T-helper 2 cell treated with Interferon-gamma antibody and Interleukin-4, amounts not matched to agents 5 μg/mL and 100 μg/mL, for 36 hours (primary cell): ENCODE measurements at regions not wholly inside any gene's neighbourhood (a gene's known extent, or its start where the extent isn't known, plus 50 kb on each side); places are given as distances from the start of the nearest gene placed in this dataset.
"Not testable (repeated sequence)": the region's sequence is repeated elsewhere in the genome, so short reads cannot be mapped to it uniquely, and the experiment has no call there.

Experiments
- DNase-seq: peaks from one replicate; pipeline ENCODE4 v3.0.0; 2021; ENCODE audit warnings: low spot score
- H3K27ac Mint-ChIP-seq: one replicate; pipeline ENCODE4 v1.8.0; 2021; ENCODE audit warnings: mild to moderate bottlenecking, mixed read lengths
- H3K27me3 Mint-ChIP-seq: one replicate; pipeline ENCODE4 v1.8.0; 2021; ENCODE audit warnings: low read depth, mixed read lengths
- H3K36me3 Mint-ChIP-seq: one replicate; pipeline ENCODE4 v1.8.0; 2021; ENCODE audit warnings: low read depth, mixed read lengths
- H3K4me1 Mint-ChIP-seq: one replicate; pipeline ENCODE4 v1.8.0; 2021; ENCODE audit warnings: low read depth, mixed read lengths
- H3K4me3 Mint-ChIP-seq: one replicate; pipeline ENCODE4 v1.8.0; 2022; ENCODE audit warnings: mild to moderate bottlenecking, moderate library complexity, mixed read lengths
- H3K9me3 Mint-ChIP-seq: one replicate; pipeline ENCODE4 v1.8.0; 2021; ENCODE audit warnings: mixed read lengths

- DNase-seq: no peak
- Mint-ChIP-seq H3K36me3 (peaks cover 1% of the 10 kb centered on the region), H3K4me1 (peaks cover 6% of the 10 kb centered on the region), H3K4me3 (no peak overlapping the region), H3K9me3 (peaks cover 5% of the 10 kb centered on the region), H3K27ac (no peak overlapping the region), H3K27me3 (peaks cover 5% of the 10 kb centered on the region)
Observed at GRCh38 chr3:13193320-13194284, 120.4 kb upstream of the IQSEC1 start.

GRCh38 chr3:13192471-13193213 lies 119.4 kb upstream of the IQSEC1 start:
- peaks cover 5% of the 10 kb centered on the region for H3K9me3 Mint-ChIP-seq
- peaks cover 6% of the 10 kb centered on the region for H3K4me1 Mint-ChIP-seq
- no peak overlapping the region for H3K27ac Mint-ChIP-seq
- H3K4me3 Mint-ChIP-seq: no peak overlapping the region
- DNase-seq: no peak
- peaks cover 1% of the 10 kb centered on the region for H3K36me3 Mint-ChIP-seq
- peaks cover 5% of the 10 kb centered on the region for H3K27me3 Mint-ChIP-seq

- H3K27ac Mint-ChIP-seq: no peak overlapping the region
- H3K27me3 Mint-ChIP-seq: peaks cover under 1% of the 10 kb centered on the region
- H3K36me3 Mint-ChIP-seq: peaks cover 1% of the 10 kb centered on the region
- H3K9me3 Mint-ChIP-seq: peaks cover 5% of the 10 kb centered on the region
- H3K4me3 Mint-ChIP-seq: no peak overlapping the region
- H3K4me1 Mint-ChIP-seq: peaks cover 4% of the 10 kb centered on the region
- DNase-seq: no peak
Observed at GRCh38 chr3:13191016-13191415, 117.8 kb upstream of the IQSEC1 start.

GRCh38 chr3:13190378-13190765 lies 117.1 kb upstream of the IQSEC1 start:
- Mint-ChIP-seq H3K27ac (no peak overlapping the region), H3K9me3 (peaks cover 5% of the 10 kb centered on the region), H3K4me1 (peaks cover 4% of the 10 kb centered on the region), H3K36me3 (peaks cover 1% of the 10 kb centered on the region), H3K27me3 (no peaks in the 10 kb centered on the region), H3K4me3 (no peak overlapping the region)
- no peak for DNase-seq

GRCh38 chr3:13189639-13190377 lies 116.6 kb upstream of the IQSEC1 start:
- Mint-ChIP-seq H3K9me3 (peaks cover 5% of the 10 kb centered on the region), H3K4me1 (peaks cover 4% of the 10 kb centered on the region), H3K27me3 (no peaks in the 10 kb centered on the region), H3K4me3 (no peak overlapping the region), H3K36me3 (peaks cover 1% of the 10 kb centered on the region), H3K27ac (peak overlapping the region; percentile 78)
- DNase-seq: no peak

GRCh38 chr3:13188975-13189374 lies 115.7 kb upstream of the IQSEC1 start:
- H3K27me3 Mint-ChIP-seq: no peaks in the 10 kb centered on the region
- no peak for DNase-seq
- H3K27ac Mint-ChIP-seq: no peak overlapping the region
- peaks cover 1% of the 10 kb centered on the region for H3K36me3 Mint-ChIP-seq
- peaks cover 4% of the 10 kb centered on the region for H3K4me1 Mint-ChIP-seq
- no peak overlapping the region for H3K4me3 Mint-ChIP-seq
- peaks cover 5% of the 10 kb centered on the region for H3K9me3 Mint-ChIP-seq

- Mint-ChIP-seq H3K9me3 (peaks cover 5% of the 10 kb centered on the region), H3K4me1 (peaks cover 4% of the 10 kb centered on the region), H3K4me3 (no peak overlapping the region), H3K36me3 (peaks cover 1% of the 10 kb centered on the region), H3K27me3 (no peaks in the 10 kb centered on the region), H3K27ac (no peak overlapping the region)
- no peak for DNase-seq
Observed at GRCh38 chr3:13188181-13188779, 115.1 kb upstream of the IQSEC1 start.

- Mint-ChIP-seq H3K27me3 (no peaks in the 10 kb centered on the region), H3K9me3 (peaks cover 5% of the 10 kb centered on the region), H3K27ac (no peak overlapping the region), H3K4me1 (peaks cover 4% of the 10 kb centered on the region), H3K4me3 (no peak overlapping the region), H3K36me3 (peaks cover 1% of the 10 kb centered on the region)
- no peak for DNase-seq
Observed at GRCh38 chr3:13187593-13187992, 114.4 kb upstream of the IQSEC1 start.

- peaks cover 5% of the 10 kb centered on the region for H3K9me3 Mint-ChIP-seq
- peaks cover under 1% of the 10 kb centered on the region for H3K27me3 Mint-ChIP-seq
- H3K4me3 Mint-ChIP-seq: no peak overlapping the region
- no peak overlapping the region for H3K27ac Mint-ChIP-seq
- H3K4me1 Mint-ChIP-seq: peaks cover 4% of the 10 kb centered on the region
- no peak for DNase-seq
- H3K36me3 Mint-ChIP-seq: peaks cover 1% of the 10 kb centered on the region
Observed at GRCh38 chr3:13186435-13186815, 113.2 kb upstream of the IQSEC1 start.

- Mint-ChIP-seq H3K4me1 (peaks cover 4% of the 10 kb centered on the region), H3K36me3 (peaks cover 1% of the 10 kb centered on the region), H3K9me3 (peaks cover 5% of the 10 kb centered on the region), H3K27ac (no peak overlapping the region), H3K4me3 (no peak overlapping the region), H3K27me3 (peaks cover 2% of the 10 kb centered on the region)
- no peak for DNase-seq
Observed at GRCh38 chr3:13185737-13186434, 112.7 kb upstream of the IQSEC1 start.

- H3K4me1 Mint-ChIP-seq, H3K4me3 Mint-ChIP-seq: not testable (repeated sequence)
- peaks cover 14% of the 10 kb centered on the region for H3K9me3 Mint-ChIP-seq
Observed at GRCh38 chr3:13179582-13180210, 106.5 kb upstream of the IQSEC1 start.

GRCh38 chr3:13179181-13179580 lies 106.0 kb upstream of the IQSEC1 start:
- Mint-ChIP-seq H3K4me3 (no peak overlapping the region), H3K27ac (no peak overlapping the region), H3K4me1 (no peaks in the 10 kb centered on the region), H3K36me3 (no peaks in the 10 kb centered on the region), H3K9me3 (peaks cover 14% of the 10 kb centered on the region), H3K27me3 (peaks cover 2% of the 10 kb centered on the region)
- no peak for DNase-seq

More at GRCh38 chr3:13179582-13180210, 106.5 kb upstream of the IQSEC1 start:
- not testable (repeated sequence) for H3K36me3 Mint-ChIP-seq, H3K27ac Mint-ChIP-seq, H3K27me3 Mint-ChIP-seq, DNase-seq

- H3K27ac Mint-ChIP-seq: no peak overlapping the region
- H3K36me3 Mint-ChIP-seq: no peaks in the 10 kb centered on the region
- H3K4me1 Mint-ChIP-seq: no peaks in the 10 kb centered on the region
- H3K9me3 Mint-ChIP-seq: peaks cover 14% of the 10 kb centered on the region
- H3K4me3 Mint-ChIP-seq: no peak overlapping the region
- H3K27me3 Mint-ChIP-seq: peaks cover 2% of the 10 kb centered on the region
- DNase-seq: no peak
Observed at GRCh38 chr3:13178107-13178506, 104.9 kb upstream of the IQSEC1 start.
